GM12873 (cell line): ENCODE measurements at regions not wholly inside any gene's neighbourhood (a gene's known extent, or its start where the extent isn't known, plus 50 kb on each side); places are given as distances from the start of the nearest gene placed in this dataset.

Source experiments
- TF ChIP-seq, protein P1 (sequence below): IDR thresholded peaks from 2 replicates; pipeline ENCODE4 v1.5.1; 2012; ENCODE audit warnings: low read depth, mild to moderate bottlenecking, moderate library complexity, low read length, control low read depth; ENCODE audit not compliant: insufficient read depth; ENCODE audit errors: missing control alignments

DNA sequence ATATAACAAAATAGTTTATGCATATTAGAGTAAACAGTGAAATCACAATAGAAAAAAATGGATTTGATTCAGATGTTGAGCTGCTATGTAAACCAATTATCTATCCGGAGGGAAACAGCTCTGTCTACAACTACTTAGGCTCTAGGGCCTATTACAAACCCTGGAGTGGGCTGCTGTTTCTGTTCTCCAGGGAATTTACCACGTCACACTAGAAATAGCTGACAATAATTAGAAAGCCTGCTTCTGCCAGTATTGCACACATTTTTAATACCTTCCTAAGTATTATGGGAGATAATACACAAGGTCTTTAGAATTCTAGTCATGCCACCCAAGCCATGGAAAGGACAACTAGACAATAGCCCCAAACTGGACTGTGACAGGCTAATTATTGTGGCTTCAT, 411.1 kb downstream of the FIGN start:
- TF ChIP-seq, protein P1, sequence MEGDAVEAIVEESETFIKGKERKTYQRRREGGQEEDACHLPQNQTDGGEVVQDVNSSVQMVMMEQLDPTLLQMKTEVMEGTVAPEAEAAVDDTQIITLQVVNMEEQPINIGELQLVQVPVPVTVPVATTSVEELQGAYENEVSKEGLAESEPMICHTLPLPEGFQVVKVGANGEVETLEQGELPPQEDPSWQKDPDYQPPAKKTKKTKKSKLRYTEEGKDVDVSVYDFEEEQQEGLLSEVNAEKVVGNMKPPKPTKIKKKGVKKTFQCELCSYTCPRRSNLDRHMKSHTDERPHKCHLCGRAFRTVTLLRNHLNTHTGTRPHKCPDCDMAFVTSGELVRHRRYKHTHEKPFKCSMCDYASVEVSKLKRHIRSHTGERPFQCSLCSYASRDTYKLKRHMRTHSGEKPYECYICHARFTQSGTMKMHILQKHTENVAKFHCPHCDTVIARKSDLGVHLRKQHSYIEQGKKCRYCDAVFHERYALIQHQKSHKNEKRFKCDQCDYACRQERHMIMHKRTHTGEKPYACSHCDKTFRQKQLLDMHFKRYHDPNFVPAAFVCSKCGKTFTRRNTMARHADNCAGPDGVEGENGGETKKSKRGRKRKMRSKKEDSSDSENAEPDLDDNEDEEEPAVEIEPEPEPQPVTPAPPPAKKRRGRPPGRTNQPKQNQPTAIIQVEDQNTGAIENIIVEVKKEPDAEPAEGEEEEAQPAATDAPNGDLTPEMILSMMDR = no peak

DNA sequence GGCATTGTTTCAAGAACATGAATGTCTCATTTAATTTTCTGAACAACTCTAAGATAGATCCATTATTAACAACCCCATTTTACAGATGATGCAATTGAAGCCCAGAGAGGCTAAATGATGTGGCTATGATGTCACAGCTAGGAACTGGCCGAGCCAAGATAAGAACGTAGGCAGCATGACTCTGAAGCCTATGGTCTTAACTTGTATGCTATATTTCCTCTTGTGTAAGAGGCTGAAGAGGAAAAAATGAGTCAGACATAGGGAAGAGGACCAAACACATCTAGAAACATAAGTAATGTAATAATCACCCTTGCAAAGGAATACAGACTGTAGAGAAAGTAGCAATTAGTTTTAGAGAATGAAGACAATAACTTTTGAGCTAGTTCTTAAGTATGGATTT, 416.8 kb downstream of the FIGN start:
- TF ChIP-seq, protein P1 = no peak

DNA sequence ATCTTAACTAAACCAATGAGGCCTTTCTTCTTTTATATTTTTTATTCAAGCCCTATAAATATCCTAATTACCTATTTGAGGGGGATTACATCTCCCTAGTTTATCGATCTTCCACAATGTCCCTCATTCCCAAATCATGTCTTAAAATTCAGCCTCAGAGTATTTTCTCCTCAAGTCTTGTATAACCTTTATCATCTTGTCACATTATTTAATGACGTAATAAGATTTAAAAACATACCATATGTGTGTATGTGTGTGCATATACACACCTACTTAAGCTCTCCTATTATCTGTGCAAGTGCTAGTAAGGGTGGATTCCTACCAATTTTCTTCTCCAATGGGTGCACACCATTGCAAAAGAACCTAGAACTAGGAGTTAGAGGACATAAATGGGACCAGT, 421.1 kb downstream of the FIGN start:
- TF ChIP-seq, protein P1 = no peak

DNA sequence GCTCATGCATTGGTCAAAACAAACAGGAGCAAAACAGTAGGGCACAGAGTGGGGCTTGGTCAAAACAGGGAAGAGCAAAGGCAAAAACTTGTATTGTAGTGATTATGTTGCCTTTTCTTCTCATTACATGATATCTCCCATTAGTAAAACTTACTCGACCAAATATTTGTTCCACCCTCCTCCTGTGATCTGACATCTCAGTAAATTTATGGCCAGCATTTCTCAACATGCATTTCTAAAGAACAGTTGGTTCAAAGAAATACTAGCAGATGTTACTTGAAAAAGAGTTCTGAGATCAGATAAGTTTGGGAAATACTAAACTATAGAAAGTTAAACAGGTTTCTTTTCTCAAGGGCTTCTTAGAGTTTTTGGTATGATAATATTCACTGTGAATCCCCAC, 423.1 kb downstream of the FIGN start:
- TF ChIP-seq, protein P1 = no peak

DNA sequence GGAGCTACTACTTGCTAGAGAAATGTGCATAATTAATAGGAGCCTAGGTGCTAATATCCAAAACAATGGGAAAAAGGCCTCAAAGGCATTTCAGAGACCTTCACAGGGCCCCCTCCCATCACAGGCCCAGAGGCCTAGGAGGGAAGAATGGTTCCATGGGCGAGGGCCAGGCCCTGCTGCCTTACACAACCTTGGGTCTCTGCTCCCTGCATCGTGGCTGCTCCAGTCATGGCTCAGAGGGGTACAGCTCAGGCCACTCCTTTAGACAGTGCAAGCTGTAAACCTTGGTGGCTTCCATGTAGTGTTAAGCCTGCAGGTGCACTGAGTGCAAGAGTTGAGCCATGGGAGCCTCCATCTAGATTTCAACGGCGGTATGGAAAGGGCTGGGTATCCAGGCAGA, 429.2 kb downstream of the FIGN start:
- TF ChIP-seq, protein P1 = no peak

DNA sequence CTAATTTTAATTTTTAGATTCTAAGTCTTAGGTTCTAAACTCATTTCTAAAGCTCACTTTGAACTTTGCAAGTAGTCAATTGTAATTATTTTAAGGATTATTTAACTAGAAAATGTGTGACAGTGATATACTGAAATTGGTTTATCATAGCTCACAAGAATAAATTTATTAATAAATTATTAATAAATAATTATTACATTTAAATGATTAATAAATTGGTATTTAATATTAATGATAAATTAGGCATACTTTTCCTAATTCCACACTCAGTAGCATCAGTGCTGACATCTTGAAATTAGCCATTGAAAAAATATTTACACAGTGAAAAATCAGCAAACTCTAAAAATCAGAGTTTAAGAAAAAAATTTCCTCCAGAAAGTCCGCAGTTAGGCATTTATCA, 433.7 kb downstream of the FIGN start:
- TF ChIP-seq, protein P1 = no peak

DNA sequence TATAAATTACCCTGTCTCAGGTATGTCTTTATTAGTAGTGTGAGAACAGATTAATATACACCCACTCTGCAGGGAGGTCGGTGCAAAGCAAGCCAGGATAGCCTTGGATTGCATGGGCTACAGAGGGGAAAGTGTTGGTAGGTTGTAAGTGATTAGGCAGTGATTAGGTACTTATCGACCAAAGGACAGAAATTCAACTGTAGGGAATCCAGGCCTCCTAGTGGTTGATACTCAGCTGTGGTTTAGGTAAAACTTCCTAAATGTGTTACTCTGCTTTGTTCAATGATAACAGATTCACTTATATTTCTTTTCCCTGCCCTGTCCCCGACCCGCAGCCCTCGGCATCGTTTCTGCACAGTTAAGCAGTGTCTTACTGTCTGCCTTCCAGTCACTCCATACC, 444.0 kb downstream of the FIGN start:
- TF ChIP-seq, protein P1 = no peak
